Stomach (tissue), 8 donors: ENCODE measurements at regions not wholly inside any gene's neighbourhood (a gene's known extent, or its start where the extent isn't known, plus 50 kb on each side); places are given as distances from the start of the nearest gene placed in this dataset.
A peak's percentile ranks its signal among the peaks of the same experiment; 100 is the strongest.

Experiments
- DNase-seq, 2 donors: peaks; one replicate each; pipeline versions ENCODE4 v3.0.0 to v3.0.0-alpha.2; 2013 to 2019
- H3K27ac ChIP-seq, 5 donors: fragments of 200-600 bp in 4 of 5; sonication (generic) in 4 of 5; one replicate each; pipeline ENCODE4 v1.5.1; 2013 to 2019; ENCODE audit warnings: mild to moderate bottlenecking in 1 of 5, moderate library complexity in 1 of 5
- H3K27me3 ChIP-seq, 3 donors: fragments of 200-600 bp; sonication (generic); one replicate each; pipeline ENCODE4 v1.5.1; 2017 to 2019; ENCODE audit warnings: mixed run types in 1 of 3
- H3K36me3 ChIP-seq, 4 donors: fragments of 200-600 bp; sonication (generic); 1 replicate in 3 of 4; 2 replicates in 1 of 4; pipeline ENCODE4 v1.5.1; 2016 to 2019
- H3K4me1 ChIP-seq, 4 donors: fragments of 200-600 bp; sonication (generic); one replicate each; pipeline ENCODE4 v1.5.1; 2016 to 2019
- H3K4me3 ChIP-seq, 4 donors: fragments of 200-600 bp; sonication (generic) in 3 of 4; one replicate each; pipeline ENCODE4 v1.5.1; 2016 to 2019; ENCODE audit warnings: mild to moderate bottlenecking in 1 of 4
- H3K9me3 ChIP-seq, 4 donors: fragments of 200-600 bp; sonication (generic); one replicate each; pipeline ENCODE4 v1.5.1; 2016 to 2019
- EP300 ChIP-seq: sonication (generic); formaldehyde crosslinking; IDR thresholded peaks from one replicate; pipeline ENCODE4 v1.6.1; 2017; ENCODE audit warnings: antibody characterized with exemption
- POLR2A ChIP-seq, 4 donors: fragments of 450-650 bp; IDR thresholded peaks; one replicate each; pipeline ENCODE4 v1.6.1; 2016; ENCODE audit warnings: antibody characterized with exemption in 4 of 4, control low read depth in 2 of 4, mild to moderate bottlenecking in 1 of 4, moderate library complexity in 1 of 4
- POLR2AphosphoS5 ChIP-seq, 3 donors: sonication (generic); formaldehyde crosslinking; IDR thresholded peaks; one replicate each; pipeline ENCODE4 v1.6.1; 2016; ENCODE audit warnings: antibody characterized with exemption in 3 of 3
- WGBS, 5 donors: extraction: QIAGEN DNeasy Blood & Tissue Kit in 3 of 5; methylation state at CpG; one replicate each; pipeline versions ENCODE4 v1.1.5 to v1.1.7; 2013 to 2018; 5-methylcytosine and 5-hydroxymethylcytosine counted together
- intact Hi-C: fragments of 100-400 bp; cut with DNase I; formaldehyde crosslinking; loops from one replicate; pipeline ENCODE4 v1.15.1; 2023; ENCODE audit warnings: low total_unique reads
- TF ChIP-seq, protein P1 (sequence below), 7 experiments: fragments of 450-650 bp in 4 of 7; fragments of 200-600 bp in 3 of 7; sonication (generic) in 3 of 7; IDR thresholded peaks; one replicate each; pipeline ENCODE4 v1.5.1; 2016 to 2019; ENCODE audit warnings: antibody characterized with exemption in 7 of 7, control low read depth in 2 of 7, mild to moderate bottlenecking in 1 of 7
- donor health status: healthy with polysubstance abuse.
- donor health status: Bipolar disorder and iron deficiency.
- donor health status: healthy.

DNA sequence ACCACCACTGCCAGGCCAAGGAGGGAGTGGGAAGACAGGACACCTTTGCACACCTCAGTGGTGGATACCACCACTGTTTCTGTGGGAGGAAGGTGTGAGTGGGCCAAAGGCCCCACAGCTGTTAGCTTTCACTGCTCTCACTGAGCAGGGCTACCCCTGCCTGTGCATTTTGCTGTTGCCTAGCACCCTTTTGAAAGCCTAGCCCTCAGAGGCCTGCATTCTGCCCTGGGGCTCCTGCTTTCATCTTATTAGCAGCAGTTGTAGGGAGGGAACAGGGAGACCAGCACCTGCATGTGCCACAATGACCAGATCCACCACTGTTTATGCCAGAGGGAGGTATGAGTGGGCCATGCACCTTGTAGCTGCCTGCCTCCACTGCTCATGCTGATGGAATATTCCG lies 110.9 kb upstream of the C21orf91 start:
- Histone ChIP-seq H3K36me3 (no peaks in the 10 kb centered on the region), H3K27ac (no peak overlapping the region), H3K9me3 (no peaks in the 10 kb centered on the region), H3K4me3 (no peak overlapping the region), H3K4me1 (no peaks in the 10 kb centered on the region), H3K27me3 (no peaks in the 10 kb centered on the region)
- 92 to 100% (median 100%) methylated on average over 1 of the region's 1 CpG for WGBS, 5 donors
- no peak for TF ChIP-seq POLR2A (IDR thresholded peaks at IDR 0.05)
- no peak for TF ChIP-seq POLR2AphosphoS5 (IDR thresholded peaks at IDR 0.05)
- TF ChIP-seq EP300 = no peak
- TF ChIP-seq, protein P1, sequence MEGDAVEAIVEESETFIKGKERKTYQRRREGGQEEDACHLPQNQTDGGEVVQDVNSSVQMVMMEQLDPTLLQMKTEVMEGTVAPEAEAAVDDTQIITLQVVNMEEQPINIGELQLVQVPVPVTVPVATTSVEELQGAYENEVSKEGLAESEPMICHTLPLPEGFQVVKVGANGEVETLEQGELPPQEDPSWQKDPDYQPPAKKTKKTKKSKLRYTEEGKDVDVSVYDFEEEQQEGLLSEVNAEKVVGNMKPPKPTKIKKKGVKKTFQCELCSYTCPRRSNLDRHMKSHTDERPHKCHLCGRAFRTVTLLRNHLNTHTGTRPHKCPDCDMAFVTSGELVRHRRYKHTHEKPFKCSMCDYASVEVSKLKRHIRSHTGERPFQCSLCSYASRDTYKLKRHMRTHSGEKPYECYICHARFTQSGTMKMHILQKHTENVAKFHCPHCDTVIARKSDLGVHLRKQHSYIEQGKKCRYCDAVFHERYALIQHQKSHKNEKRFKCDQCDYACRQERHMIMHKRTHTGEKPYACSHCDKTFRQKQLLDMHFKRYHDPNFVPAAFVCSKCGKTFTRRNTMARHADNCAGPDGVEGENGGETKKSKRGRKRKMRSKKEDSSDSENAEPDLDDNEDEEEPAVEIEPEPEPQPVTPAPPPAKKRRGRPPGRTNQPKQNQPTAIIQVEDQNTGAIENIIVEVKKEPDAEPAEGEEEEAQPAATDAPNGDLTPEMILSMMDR (IDR thresholded peaks at IDR 0.05) = no peak
- peak in 1 of 2 donors; percentile 24 for DNase-seq
- intact Hi-C loops = no loop called here

DNA sequence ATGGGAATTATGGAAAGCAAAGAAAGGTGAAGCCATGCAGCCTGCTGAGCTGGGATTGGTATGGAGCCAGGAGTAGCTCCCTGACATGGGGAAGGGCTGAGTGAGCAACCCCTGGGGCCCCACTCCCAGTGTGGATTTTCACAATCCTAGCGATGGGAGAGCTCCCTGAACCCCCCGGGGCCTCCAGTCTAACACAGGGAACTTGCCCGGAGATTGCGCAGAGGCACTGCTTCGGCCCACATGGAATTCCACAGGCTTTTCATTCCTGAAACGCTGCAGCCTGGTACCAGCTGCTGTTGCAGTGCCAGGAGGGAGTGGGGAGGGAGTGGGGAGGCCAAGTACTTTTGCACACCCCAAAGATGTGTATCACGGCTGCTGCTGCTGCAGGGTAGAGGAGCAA lies 110.4 kb upstream of the C21orf91 start:
- Histone ChIP-seq H3K4me1 (no peaks in the 10 kb centered on the region), H3K27ac (no peak overlapping the region), H3K36me3 (no peaks in the 10 kb centered on the region), H3K27me3 (no peaks in the 10 kb centered on the region), H3K9me3 (no peaks in the 10 kb centered on the region), H3K4me3 (no peak overlapping the region)
- no peak for TF ChIP-seq EP300
- TF ChIP-seq POLR2A (IDR thresholded peaks at IDR 0.05) = no peak
- TF ChIP-seq, protein P1 (IDR thresholded peaks at IDR 0.05) = no peak
- no peak for TF ChIP-seq POLR2AphosphoS5 (IDR thresholded peaks at IDR 0.05)
- DNase-seq = no peak
- 72 to 80% (median 76%) methylated on average over 5 to 7 of the region's 7 CpGs for WGBS, 5 donors
- intact Hi-C loops = no loop called here

DNA sequence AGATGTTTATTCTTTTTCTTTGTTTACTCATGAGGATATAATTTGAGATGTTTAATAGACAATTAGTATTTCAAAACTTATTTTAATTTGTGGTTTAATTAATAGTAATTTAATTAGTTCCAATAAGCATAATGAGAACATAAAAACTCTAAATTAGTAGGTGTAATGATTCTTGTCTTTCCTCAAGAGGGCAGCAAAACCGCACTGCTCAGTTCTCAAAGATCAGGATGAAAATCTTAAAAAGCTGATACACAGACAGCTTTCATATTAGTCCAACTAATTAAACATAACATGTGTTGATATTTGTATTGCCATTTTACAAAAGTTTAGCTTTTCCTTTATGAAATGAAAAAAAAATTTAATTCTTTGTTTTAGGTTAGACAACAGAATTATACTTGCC lies 106.7 kb upstream of the C21orf91 start:
- TF ChIP-seq EP300 (no peak), POLR2A (IDR thresholded peaks at IDR 0.05) (no peak), POLR2AphosphoS5 (IDR thresholded peaks at IDR 0.05) (no peak)
- TF ChIP-seq, protein P1 (IDR thresholded peaks at IDR 0.05) = peak in 1 of 7 experiments; percentile 6
- Histone ChIP-seq H3K9me3 (peaks cover 0 to 2% (median under 1%) of the 10 kb centered on the region in 4 donors), H3K4me1 (no peaks in the 10 kb centered on the region), H3K4me3 (no peak overlapping the region), H3K36me3 (no peaks in the 10 kb centered on the region), H3K27ac (no peak overlapping the region), H3K27me3 (no peaks in the 10 kb centered on the region)
- intact Hi-C loops = no loop called here
- peak in 1 of 2 donors; percentile 70 for DNase-seq
- 21 to 31% (median 27%) methylated on average over 1 of the region's 1 CpG for whole genome bisulfite sequencing, 5 donors

DNA sequence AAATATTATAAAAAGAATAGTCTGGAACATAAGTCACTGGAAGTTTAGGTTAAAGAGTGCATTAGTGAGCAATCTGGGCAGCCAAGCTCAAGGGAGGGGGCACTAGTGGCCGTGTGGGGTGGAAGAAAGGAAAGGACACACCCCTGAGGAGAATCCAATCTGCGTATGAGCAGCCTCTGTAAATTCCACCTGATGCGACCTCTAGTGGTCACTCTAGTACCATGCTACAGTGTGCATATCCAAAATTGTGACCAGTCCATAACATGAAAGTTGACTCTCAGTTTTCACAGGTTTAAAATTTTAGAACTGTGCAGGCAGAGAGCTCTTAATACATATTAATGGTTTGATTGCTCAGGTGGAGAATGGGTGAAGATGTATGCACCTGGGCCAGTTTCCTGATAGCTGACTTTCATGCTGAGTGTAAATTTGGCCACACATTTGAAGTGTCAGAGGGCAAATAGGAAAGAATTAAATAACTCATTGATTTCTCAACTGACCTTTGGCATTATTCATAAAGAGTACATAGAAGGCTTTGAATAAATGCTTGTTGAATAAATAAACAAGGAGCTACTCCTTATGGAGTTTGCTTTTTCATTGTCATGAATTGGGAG lies 105.9 kb upstream of the C21orf91 start:
- TF ChIP-seq POLR2AphosphoS5 (IDR thresholded peaks at IDR 0.05) (no peak), EP300 (no peak), POLR2A (IDR thresholded peaks at IDR 0.05) (no peak)
- TF ChIP-seq, protein P1 (IDR thresholded peaks at IDR 0.05) = peak in 5 of 7 experiments; percentile 48 to 86 (median 84)
- 0 to 1% (median 0%) methylated on average over 3 of the region's 3 CpGs for WGBS, 5 donors
- Histone ChIP-seq H3K36me3 (no peaks in the 10 kb centered on the region), H3K27ac (no peak overlapping the region), H3K27me3 (no peaks in the 10 kb centered on the region), H3K4me3 (no peak overlapping the region), H3K9me3 (peaks cover 0 to 10% (median 3%) of the 10 kb centered on the region in 4 donors), H3K4me1 (no peaks in the 10 kb centered on the region)
- intact Hi-C loops = no loop called here
- peak; percentile 60 to 86 for DNase-seq
